ENCODE measurements at regions not wholly inside any gene's neighbourhood (a gene's known extent, or its start where the extent isn't known, plus 50 kb on each side); places are given as distances from the start of the nearest gene placed in this dataset.

DNA sequence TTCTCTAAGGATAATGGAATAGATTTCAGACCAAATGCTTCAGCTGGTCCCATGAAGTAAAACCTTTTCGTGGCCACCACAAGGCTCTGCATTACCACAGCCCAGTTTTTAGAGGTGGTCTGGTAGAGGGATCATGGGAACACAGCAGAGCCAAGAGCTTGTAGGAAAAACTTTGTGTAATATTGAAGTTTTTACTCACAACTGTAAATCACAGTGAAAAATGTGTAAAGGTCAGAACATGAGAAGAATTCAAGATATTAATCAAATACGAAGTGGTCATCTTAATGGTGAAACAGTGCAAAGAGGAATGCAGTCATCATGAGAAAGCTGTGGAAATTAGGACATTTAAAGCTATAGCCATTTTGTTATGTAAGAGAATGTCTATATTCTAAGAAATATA is 197.5 kb downstream of the NPR3 start:
- TF ChIP-seq CTCF (conservative IDR thresholded peaks at IDR 0.05 in 1 of 2, IDR thresholded peaks at IDR 0.05 in 1 of 2; ENCODE audit: extremely low read depth in 1 of 2, insufficient read depth in 1 of 2, low read depth in 1 of 2, low read length in 2 of 2): no peak
- TF ChIP-seq EZH2 (IDR thresholded peaks at IDR 0.05; ENCODE audit: borderline replicate concordance, low read length): no peak
